Upper lobe of right lung (tissue), 1 donor: ENCODE measurements at regions not wholly inside any gene's neighbourhood (a gene's known extent, or its start where the extent isn't known, plus 50 kb on each side); places are given as distances from the start of the nearest gene placed in this dataset.

ENCODE experiments used
- ATAC-seq: fragments of 200-7000 bp; cut with Tn5 transposase; one replicate; pipeline ENCODE4 v1.9.1; 2020; ENCODE audit warnings: mild to moderate bottlenecking, moderate library complexity
- DNase-seq: peaks from one replicate; pipeline ENCODE4 v3.0.0-alpha.2; 2020
- H3K27ac ChIP-seq: fragments of 200-600 bp; one replicate; pipeline ENCODE4 v1.8.0; 2022
- H3K27me3 ChIP-seq: fragments of 200-600 bp; one replicate; pipeline ENCODE4 v1.8.0; 2022; ENCODE audit warnings: mild to moderate bottlenecking
- H3K36me3 ChIP-seq: fragments of 200-600 bp; one replicate; pipeline ENCODE4 v1.8.0; 2022
- H3K4me1 ChIP-seq: fragments of 200-600 bp; one replicate; pipeline ENCODE4 v1.8.0; 2022
- H3K4me3 ChIP-seq: fragments of 200-600 bp; one replicate; pipeline ENCODE4 v1.8.0; 2022; ENCODE audit warnings: mild to moderate bottlenecking
- H3K9me3 ChIP-seq: fragments of 200-600 bp; one replicate; pipeline ENCODE4 v1.8.0; 2022
- CTCF ChIP-seq: fragments of 200-600 bp; IDR thresholded peaks from one replicate; pipeline ENCODE4 v1.8.0; 2022; ENCODE audit warnings: antibody characterized with exemption
- intact Hi-C: fragments of 100-400 bp; cut with DNase I; formaldehyde crosslinking; loops from one replicate; pipeline ENCODE4 v1.11.0; 2022
- donor health status: DM: no; HTN: yes; CAD: no; lungs with severe emphysema.

GRCh38 chr2:33777786-33778185 is 178.7 kb upstream of the FAM98A start:
- Histone ChIP-seq H3K36me3 (no peaks in the 10 kb centered on the region), H3K27ac (no peak overlapping the region), H3K27me3 (no peaks in the 10 kb centered on the region), H3K9me3 (no peaks in the 10 kb centered on the region), H3K4me1 (no peaks in the 10 kb centered on the region), H3K4me3 (no peak overlapping the region)
- no peak for TF ChIP-seq CTCF
- intact Hi-C loops = no loop called here
- ATAC-seq = no peak
- no peak for DNase-seq

GRCh38 chr2:33775306-33775705 is 176.2 kb upstream of the FAM98A start:
- DNase-seq = no peak
- Histone ChIP-seq H3K9me3 (no peaks in the 10 kb centered on the region), H3K4me1 (no peaks in the 10 kb centered on the region), H3K27ac (no peak overlapping the region), H3K36me3 (no peaks in the 10 kb centered on the region), H3K4me3 (no peak overlapping the region), H3K27me3 (no peaks in the 10 kb centered on the region)
- no peak for TF ChIP-seq CTCF
- no peak for ATAC-seq
- intact Hi-C loops = no loop called here

- Histone ChIP-seq H3K9me3 (no peaks in the 10 kb centered on the region), H3K4me1 (no peaks in the 10 kb centered on the region), H3K27me3 (no peaks in the 10 kb centered on the region), H3K4me3 (no peak overlapping the region), H3K36me3 (no peaks in the 10 kb centered on the region), H3K27ac (no peak overlapping the region)
- intact Hi-C loops = no loop called here
- ATAC-seq (no peak), DNase-seq (no peak)
- no peak for TF ChIP-seq CTCF
Measured at GRCh38 chr2:33770023-33770422, 170.9 kb upstream of the FAM98A start.

- intact Hi-C loops = no loop called here
- no peak for TF ChIP-seq CTCF
- no peaks in the 10 kb centered on the region for H3K36me3 ChIP-seq
- no peaks in the 10 kb centered on the region for H3K9me3 ChIP-seq
- H3K27ac ChIP-seq = no peak overlapping the region
- no peak overlapping the region for H3K4me3 ChIP-seq
- H3K4me1 ChIP-seq = no peaks in the 10 kb centered on the region
- ATAC-seq (no peak), DNase-seq (no peak)
- no peaks in the 10 kb centered on the region for H3K27me3 ChIP-seq
Measured at GRCh38 chr2:33766175-33766574, 167.1 kb upstream of the FAM98A start.

GRCh38 chr2:33765122-33765521 is 166.0 kb upstream of the FAM98A start:
- intact Hi-C loops = no loop called here

More at GRCh38 chr2:33765122-33765521, 166.0 kb upstream of the FAM98A start:
- no peak for TF ChIP-seq CTCF
- Histone ChIP-seq H3K4me3 (no peak overlapping the region), H3K9me3 (no peaks in the 10 kb centered on the region), H3K27ac (no peak overlapping the region), H3K36me3 (no peaks in the 10 kb centered on the region), H3K27me3 (no peaks in the 10 kb centered on the region), H3K4me1 (no peaks in the 10 kb centered on the region)
- ATAC-seq (no peak), DNase-seq (no peak)
